ENCODE measurements at regions not wholly inside any gene's neighbourhood (a gene's known extent, or its start where the extent isn't known, plus 50 kb on each side); places are given as distances from the start of the nearest gene placed in this dataset.

DNA sequence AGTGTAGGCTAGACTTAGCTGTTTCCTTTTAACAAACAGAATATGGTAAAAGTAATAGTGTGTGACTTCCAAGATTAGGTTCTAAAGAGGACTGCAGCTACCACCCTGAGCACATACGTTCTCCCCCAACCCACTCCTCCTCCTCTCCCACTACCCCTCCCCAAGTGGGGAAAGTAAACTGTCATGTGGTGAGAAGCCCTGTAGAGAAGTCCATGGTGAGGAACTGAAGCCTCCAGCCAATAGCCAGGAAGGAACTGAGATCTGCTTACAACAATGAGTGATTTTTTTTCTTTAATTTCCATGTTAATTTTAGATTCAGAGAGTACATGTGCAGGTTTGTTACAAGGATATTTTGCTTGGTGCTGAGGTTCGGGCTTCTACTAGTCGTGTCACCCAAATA lies 57.0 kb upstream of the EGLN3 start:
- H3K9me3 ChIP-seq (ENCODE audit: control insufficient read depth in 1 of 2, insufficient read depth in 1 of 2, low read depth in 1 of 2, low read length in 2 of 2), result no peaks in the 10 kb centered on the region
- no peak overlapping the region for H3K27ac ChIP-seq (ENCODE audit: low read depth, low read length)
- H3K4me1 ChIP-seq (ENCODE audit: control insufficient read depth in 1 of 2, insufficient read depth in 2 of 2, low read length in 2 of 2), result no peaks in the 10 kb centered on the region
- no peaks in the 10 kb centered on the region for H3K36me3 ChIP-seq (ENCODE audit: control insufficient read depth in 1 of 2, insufficient read depth in 2 of 2, low read length in 2 of 2)
- no peak overlapping the region for H3K4me2 ChIP-seq (ENCODE audit: low read length)
- intact Hi-C loops (cut with micrococcal nuclease), result no loop called here
- no peak overlapping the region for H2AFZ ChIP-seq (ENCODE audit: low read depth, low read length, poor library complexity, severe bottlenecking)
- BruUV-seq (replicated peaks), result no TSS peak
- H3K79me2 ChIP-seq (ENCODE audit: insufficient read depth, low read length), result no peaks in the 10 kb centered on the region
- ChIA-PET CTCF (no interaction called here), POLR2A (no interaction called here), RAD21 (ENCODE audit: low non-redundant PET in 1 of 2, low total read pairs in 2 of 2, uncharacterized antibody in 2 of 2, unreplicated experiment in 2 of 2) (no interaction called here)
- H4K20me1 ChIP-seq (ENCODE audit: insufficient read depth), result no peaks in the 10 kb centered on the region
- no peak for ATAC-seq
- no peak overlapping the region for H3K4me3 ChIP-seq (replicated peaks in 1 of 2; ENCODE audit: low read depth in 1 of 2, low read length in 2 of 2)
- no peak overlapping the region for H3K9ac ChIP-seq (ENCODE audit: low read length)
- no peak for DNase-seq (ENCODE audit: low read depth, low spot score)
- H3K9me2 ChIP-seq (ENCODE audit: insufficient read depth), result no peaks in the 10 kb centered on the region
- H3K27me3 ChIP-seq (ENCODE audit: insufficient read depth, low read length), result no peaks in the 10 kb centered on the region
- no peak for TF ChIP-seq CBX3 (IDR thresholded peaks at IDR 0.05; ENCODE audit: low read depth)
- TF ChIP-seq SIN3A (IDR thresholded peaks at IDR 0.05; ENCODE audit: low read depth), result no peak
- no peak for TF ChIP-seq RAD21 (IDR thresholded peaks at IDR 0.05; ENCODE audit: low read depth)

DNA sequence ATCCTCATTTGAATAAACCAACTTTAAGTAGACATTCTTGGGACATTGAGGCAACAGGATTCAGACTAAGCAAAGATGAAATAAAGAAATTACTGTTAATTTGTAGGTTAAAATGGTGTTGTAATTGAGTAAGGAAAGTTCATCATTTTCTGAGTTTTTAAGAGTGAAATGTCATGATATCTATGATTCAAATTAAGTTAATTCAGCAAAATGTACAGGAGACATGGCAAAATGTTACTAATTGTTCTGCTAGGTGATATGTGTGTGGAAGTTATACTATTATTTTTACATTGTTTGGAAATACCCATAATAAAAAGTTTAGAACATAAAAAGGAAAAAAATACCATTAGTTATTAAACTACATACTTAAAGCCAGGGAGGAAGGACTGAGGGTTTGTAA lies 55.0 kb upstream of the EGLN3 start:
- Histone ChIP-seq H3K4me2 (ENCODE audit: low read length) (no peak overlapping the region), H3K9ac (ENCODE audit: low read length) (no peak overlapping the region), H3K4me3 (replicated peaks in 1 of 2; ENCODE audit: low read depth in 1 of 2, low read length in 2 of 2) (no peak overlapping the region), H3K4me1 (ENCODE audit: control insufficient read depth in 1 of 2, insufficient read depth in 2 of 2, low read length in 2 of 2) (no peaks in the 10 kb centered on the region), H3K9me2 (ENCODE audit: insufficient read depth) (no peaks in the 10 kb centered on the region), H3K79me2 (ENCODE audit: insufficient read depth, low read length) (no peaks in the 10 kb centered on the region), H3K27me3 (ENCODE audit: insufficient read depth, low read length) (no peaks in the 10 kb centered on the region), H3K27ac (ENCODE audit: low read depth, low read length) (no peak overlapping the region), H3K36me3 (ENCODE audit: control insufficient read depth in 1 of 2, insufficient read depth in 2 of 2, low read length in 2 of 2) (no peaks in the 10 kb centered on the region), H3K9me3 (ENCODE audit: control insufficient read depth in 1 of 2, insufficient read depth in 1 of 2, low read depth in 1 of 2, low read length in 2 of 2) (no peaks in the 10 kb centered on the region), H2AFZ (ENCODE audit: low read depth, low read length, poor library complexity, severe bottlenecking) (no peak overlapping the region), H4K20me1 (ENCODE audit: insufficient read depth) (no peaks in the 10 kb centered on the region)
- POLR2A ChIA-PET, result no interaction called here
- intact Hi-C loops (cut with micrococcal nuclease), result no loop called here
- CTCF ChIA-PET, result no interaction called here
- TF ChIP-seq JUND (IDR thresholded peaks at IDR 0.05) (no peak), SRF (IDR thresholded peaks at IDR 0.05; ENCODE audit: low read depth) (no peak), ZFX (IDR thresholded peaks at IDR 0.05) (no peak), YY1 (IDR thresholded peaks at IDR 0.05; ENCODE audit: extremely low read depth, insufficient replicate concordance, low read depth, low read length) (no peak), EZH2phosphoT487 (IDR thresholded peaks at IDR 0.05; ENCODE audit: borderline replicate concordance) (no peak), POLR2AphosphoS5 (IDR thresholded peaks at IDR 0.05; ENCODE audit: low read depth, low read length) (no peak), ZNF274 (IDR thresholded peaks at IDR 0.05; ENCODE audit: low read depth, low read length) (no peak), ELF1 (IDR thresholded peaks at IDR 0.05; ENCODE audit: borderline replicate concordance, low read depth) (no peak), CBX3 (IDR thresholded peaks at IDR 0.05; ENCODE audit: low read depth) (no peak)
- TF ChIP-seq, protein P1, sequence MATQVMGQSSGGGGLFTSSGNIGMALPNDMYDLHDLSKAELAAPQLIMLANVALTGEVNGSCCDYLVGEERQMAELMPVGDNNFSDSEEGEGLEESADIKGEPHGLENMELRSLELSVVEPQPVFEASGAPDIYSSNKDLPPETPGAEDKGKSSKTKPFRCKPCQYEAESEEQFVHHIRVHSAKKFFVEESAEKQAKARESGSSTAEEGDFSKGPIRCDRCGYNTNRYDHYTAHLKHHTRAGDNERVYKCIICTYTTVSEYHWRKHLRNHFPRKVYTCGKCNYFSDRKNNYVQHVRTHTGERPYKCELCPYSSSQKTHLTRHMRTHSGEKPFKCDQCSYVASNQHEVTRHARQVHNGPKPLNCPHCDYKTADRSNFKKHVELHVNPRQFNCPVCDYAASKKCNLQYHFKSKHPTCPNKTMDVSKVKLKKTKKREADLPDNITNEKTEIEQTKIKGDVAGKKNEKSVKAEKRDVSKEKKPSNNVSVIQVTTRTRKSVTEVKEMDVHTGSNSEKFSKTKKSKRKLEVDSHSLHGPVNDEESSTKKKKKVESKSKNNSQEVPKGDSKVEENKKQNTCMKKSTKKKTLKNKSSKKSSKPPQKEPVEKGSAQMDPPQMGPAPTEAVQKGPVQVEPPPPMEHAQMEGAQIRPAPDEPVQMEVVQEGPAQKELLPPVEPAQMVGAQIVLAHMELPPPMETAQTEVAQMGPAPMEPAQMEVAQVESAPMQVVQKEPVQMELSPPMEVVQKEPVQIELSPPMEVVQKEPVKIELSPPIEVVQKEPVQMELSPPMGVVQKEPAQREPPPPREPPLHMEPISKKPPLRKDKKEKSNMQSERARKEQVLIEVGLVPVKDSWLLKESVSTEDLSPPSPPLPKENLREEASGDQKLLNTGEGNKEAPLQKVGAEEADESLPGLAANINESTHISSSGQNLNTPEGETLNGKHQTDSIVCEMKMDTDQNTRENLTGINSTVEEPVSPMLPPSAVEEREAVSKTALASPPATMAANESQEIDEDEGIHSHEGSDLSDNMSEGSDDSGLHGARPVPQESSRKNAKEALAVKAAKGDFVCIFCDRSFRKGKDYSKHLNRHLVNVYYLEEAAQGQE (IDR thresholded peaks at IDR 0.05; ENCODE audit: low read depth), result no peak
- TF ChIP-seq, protein P2, sequence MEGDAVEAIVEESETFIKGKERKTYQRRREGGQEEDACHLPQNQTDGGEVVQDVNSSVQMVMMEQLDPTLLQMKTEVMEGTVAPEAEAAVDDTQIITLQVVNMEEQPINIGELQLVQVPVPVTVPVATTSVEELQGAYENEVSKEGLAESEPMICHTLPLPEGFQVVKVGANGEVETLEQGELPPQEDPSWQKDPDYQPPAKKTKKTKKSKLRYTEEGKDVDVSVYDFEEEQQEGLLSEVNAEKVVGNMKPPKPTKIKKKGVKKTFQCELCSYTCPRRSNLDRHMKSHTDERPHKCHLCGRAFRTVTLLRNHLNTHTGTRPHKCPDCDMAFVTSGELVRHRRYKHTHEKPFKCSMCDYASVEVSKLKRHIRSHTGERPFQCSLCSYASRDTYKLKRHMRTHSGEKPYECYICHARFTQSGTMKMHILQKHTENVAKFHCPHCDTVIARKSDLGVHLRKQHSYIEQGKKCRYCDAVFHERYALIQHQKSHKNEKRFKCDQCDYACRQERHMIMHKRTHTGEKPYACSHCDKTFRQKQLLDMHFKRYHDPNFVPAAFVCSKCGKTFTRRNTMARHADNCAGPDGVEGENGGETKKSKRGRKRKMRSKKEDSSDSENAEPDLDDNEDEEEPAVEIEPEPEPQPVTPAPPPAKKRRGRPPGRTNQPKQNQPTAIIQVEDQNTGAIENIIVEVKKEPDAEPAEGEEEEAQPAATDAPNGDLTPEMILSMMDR (IDR thresholded peaks at IDR 0.05 in 2 of 3, conservative IDR thresholded peaks at IDR 0.05 in 1 of 3; ENCODE audit: borderline replicate concordance in 1 of 3, insufficient read depth in 1 of 3, low read depth in 2 of 3, low read length in 2 of 3), result no peak
- TF ChIP-seq, protein P3, sequence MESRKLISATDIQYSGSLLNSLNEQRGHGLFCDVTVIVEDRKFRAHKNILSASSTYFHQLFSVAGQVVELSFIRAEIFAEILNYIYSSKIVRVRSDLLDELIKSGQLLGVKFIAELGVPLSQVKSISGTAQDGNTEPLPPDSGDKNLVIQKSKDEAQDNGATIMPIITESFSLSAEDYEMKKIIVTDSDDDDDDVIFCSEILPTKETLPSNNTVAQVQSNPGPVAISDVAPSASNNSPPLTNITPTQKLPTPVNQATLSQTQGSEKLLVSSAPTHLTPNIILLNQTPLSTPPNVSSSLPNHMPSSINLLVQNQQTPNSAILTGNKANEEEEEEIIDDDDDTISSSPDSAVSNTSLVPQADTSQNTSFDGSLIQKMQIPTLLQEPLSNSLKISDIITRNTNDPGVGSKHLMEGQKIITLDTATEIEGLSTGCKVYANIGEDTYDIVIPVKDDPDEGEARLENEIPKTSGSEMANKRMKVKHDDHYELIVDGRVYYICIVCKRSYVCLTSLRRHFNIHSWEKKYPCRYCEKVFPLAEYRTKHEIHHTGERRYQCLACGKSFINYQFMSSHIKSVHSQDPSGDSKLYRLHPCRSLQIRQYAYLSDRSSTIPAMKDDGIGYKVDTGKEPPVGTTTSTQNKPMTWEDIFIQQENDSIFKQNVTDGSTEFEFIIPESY (IDR thresholded peaks at IDR 0.05; ENCODE audit: extremely low read depth, insufficient replicate concordance, low read length), result no peak
- DNase-seq (ENCODE audit: low read depth, low spot score) (no peak), ATAC-seq (no peak)
- RAD21 ChIA-PET (ENCODE audit: low non-redundant PET in 1 of 2, low total read pairs in 2 of 2, uncharacterized antibody in 2 of 2, unreplicated experiment in 2 of 2), result no interaction called here
- BruUV-seq (replicated peaks), result no TSS peak

Data from HCT116 (cell line).